HCT116 (cell line): ENCODE measurements at regions not wholly inside any gene's neighbourhood (a gene's known extent, or its start where the extent isn't known, plus 50 kb on each side); places are given as distances from the start of the nearest gene placed in this dataset.

ENCODE experiments used
- ATAC-seq: fragments of 200-7000 bp; cut with Tn5 transposase; 2 replicates; pipeline ENCODE4 v1.9.1; 2020; ENCODE audit warnings: mild to moderate bottlenecking, moderate library complexity
- BruUV-seq: library from RNA; stranded (reverse); fragments of 400-500 nt; replicated peaks from 2 replicates; lab custom pipeline; 2021; lab: Mats Ljungman, UMichigan
- CTCF ChIA-PET: fragments of 300-600 bp; sonication (Branson Sonifier 250); formaldehyde crosslinking; loops from one replicate; lab custom pipeline; 2021; ENCODE audit warnings: antibody characterized with exemption; lab: Charles Lee
- POLR2A ChIA-PET: fragments of 300-600, 350-600 bp; sonication (Branson Sonifier 250); formaldehyde crosslinking; loops from one replicate; lab custom pipeline; 2021; ENCODE audit warnings: antibody characterized with exemption; lab: Charles Lee
- RAD21 ChIA-PET, 2 experiments: fragments of 300-600 bp; sonication (Branson Sonifier 250); formaldehyde crosslinking; loops; one replicate each; lab custom pipeline; 2023; ENCODE audit warnings: low total read pairs in 2 of 2; ENCODE audit not compliant: uncharacterized antibody in 2 of 2, unreplicated experiment in 2 of 2, low non-redundant PET in 1 of 2; lab: Charles Lee
- DNase-seq: peaks from one replicate; pipeline ENCODE4 v3.0.0-alpha.2; 2010; ENCODE audit warnings: low read depth, low spot score
- H2AFZ ChIP-seq: fragments of 200-600 bp; shearing (Covaris generic), sonication (generic); 2 replicates; pipeline ENCODE4 v1.6.1; 2017; ENCODE audit warnings: low read depth, mixed run types, mixed read lengths, antibody characterized with exemption, low read length; ENCODE audit not compliant: poor library complexity, severe bottlenecking
- H3K27ac ChIP-seq: 2 replicates; pipeline ENCODE4 v1.5.1; 2012; ENCODE audit warnings: low read depth, low read length
- H3K27me3 ChIP-seq: fragments of 200-600 bp; sonication (generic); 2 replicates; pipeline ENCODE4 v1.6.1; 2016; ENCODE audit warnings: mixed run types, low read length, mixed read lengths; ENCODE audit not compliant: insufficient read depth
- H3K36me3 ChIP-seq, 2 experiments: fragments of 200-500 bp in 1 of 2; fragments of 200-600 bp in 1 of 2; sonication (Bioruptor generic) in 1 of 2; sonication (generic) in 1 of 2; 2 replicates each; pipeline versions ENCODE4 v1.5.1 to v1.6.1; 2014 to 2016; ENCODE audit warnings: low read length in 2 of 2, inconsistent platforms in 1 of 2, mixed read lengths in 1 of 2, mixed run types in 1 of 2; ENCODE audit not compliant: insufficient read depth in 2 of 2, control insufficient read depth in 1 of 2
- H3K4me1 ChIP-seq, 2 experiments: fragments of 200-600 bp in 1 of 2; sonication (generic) in 1 of 2; 2 replicates each; pipeline versions ENCODE4 v1.5.1 to v1.6.1; 2012 to 2017; ENCODE audit warnings: low read length in 2 of 2, inconsistent platforms in 1 of 2, mild to moderate bottlenecking in 1 of 2, mixed read lengths in 1 of 2, mixed run types in 1 of 2, moderate library complexity in 1 of 2; ENCODE audit not compliant: insufficient read depth in 2 of 2, control insufficient read depth in 1 of 2
- H3K4me2 ChIP-seq: fragments of 200-600 bp; sonication (generic); 2 replicates; pipeline ENCODE4 v1.6.1; 2017; ENCODE audit warnings: mixed run types, low read length, mixed read lengths
- H3K4me3 ChIP-seq, 2 experiments: fragments of 200-600 bp in 1 of 2; sonication (generic) in 1 of 2; replicated peaks in 1 of 2; 2 replicates each; pipeline ENCODE4 v1.5.1; 2011 to 2016; ENCODE audit warnings: low read length in 2 of 2, control low read depth in 1 of 2, low read depth in 1 of 2, mild to moderate bottlenecking in 1 of 2, mixed read lengths in 1 of 2, mixed run types in 1 of 2
- H3K79me2 ChIP-seq: fragments of 200-600 bp; sonication (generic); 2 replicates; pipeline ENCODE4 v1.6.1; 2017; ENCODE audit warnings: mild to moderate bottlenecking, mixed run types, low read length, moderate library complexity, mixed read lengths; ENCODE audit not compliant: insufficient read depth
- H3K9ac ChIP-seq: fragments of 200-600 bp; sonication (generic); 2 replicates; pipeline ENCODE4 v1.6.1; 2016; ENCODE audit warnings: low read length, mixed read lengths
- H3K9me2 ChIP-seq: fragments of 200-600 bp; sonication (generic), shearing (Covaris generic); 2 replicates; pipeline ENCODE4 v1.6.1; 2017; ENCODE audit warnings: mixed run types, mild to moderate bottlenecking, moderate library complexity; ENCODE audit not compliant: insufficient read depth
- H3K9me3 ChIP-seq, 2 experiments: fragments of 200-500 bp in 1 of 2; fragments of 200-600 bp in 1 of 2; sonication (Bioruptor generic) in 1 of 2; sonication (generic) in 1 of 2; 2 replicates each; pipeline ENCODE4 v1.6.1; 2014 to 2017; ENCODE audit warnings: low read length in 2 of 2, mixed read lengths in 2 of 2, inconsistent platforms in 1 of 2, low read depth in 1 of 2, mild to moderate bottlenecking in 1 of 2, mixed run types in 1 of 2, moderate library complexity in 1 of 2; ENCODE audit not compliant: control insufficient read depth in 1 of 2, insufficient read depth in 1 of 2
- H4K20me1 ChIP-seq: fragments of 200-600 bp; sonication (generic), shearing (Covaris generic); 2 replicates; pipeline ENCODE4 v1.6.1; 2017; ENCODE audit warnings: mixed run types, mild to moderate bottlenecking, moderate library complexity; ENCODE audit not compliant: insufficient read depth
- ATF3 ChIP-seq: IDR thresholded peaks from 2 replicates; pipeline ENCODE4 v1.6.1; 2012
- CTCF ChIP-seq, 3 experiments: fragments of 200-600 bp in 1 of 3; sonication (generic) in 1 of 3; IDR thresholded peaks in 2 of 3; conservative IDR thresholded peaks in 1 of 3; 2 replicates each; pipeline ENCODE4 v1.5.1; 2012 to 2017; ENCODE audit warnings: low read depth in 2 of 3, low read length in 2 of 3, antibody characterized with exemption in 1 of 3, borderline replicate concordance in 1 of 3, control low read depth in 1 of 3, mild to moderate bottlenecking in 1 of 3, mixed read lengths in 1 of 3, mixed run types in 1 of 3, moderate library complexity in 1 of 3; ENCODE audit not compliant: insufficient read depth in 1 of 3
- ELF1 ChIP-seq: IDR thresholded peaks from 2 replicates; pipeline ENCODE4 v1.6.1; 2012; ENCODE audit warnings: low read depth, borderline replicate concordance
- EZH2phosphoT487 ChIP-seq: fragments of 200-600 bp; IDR thresholded peaks from 2 replicates; pipeline ENCODE4 v1.6.1; 2018; ENCODE audit warnings: antibody characterized with exemption, borderline replicate concordance
- JUND ChIP-seq: IDR thresholded peaks from 2 replicates; pipeline ENCODE4 v1.6.1; 2012
- MAX ChIP-seq: IDR thresholded peaks from 2 replicates; pipeline ENCODE4 v1.6.1; 2012
- POLR2A ChIP-seq: IDR thresholded peaks from 2 replicates; pipeline ENCODE4 v1.7.0; 2011; ENCODE audit warnings: borderline replicate concordance; ENCODE audit not compliant: insufficient read depth, insufficient read length; ENCODE audit errors: extremely low read depth
- RAD21 ChIP-seq: IDR thresholded peaks from 2 replicates; pipeline ENCODE4 v1.6.1; 2012; ENCODE audit warnings: low read depth, mild to moderate bottlenecking
- REST ChIP-seq: IDR thresholded peaks from 2 replicates; pipeline ENCODE4 v1.6.1; 2012; ENCODE audit warnings: low read depth
- SIN3A ChIP-seq: IDR thresholded peaks from 2 replicates; pipeline ENCODE4 v1.6.1; 2012; ENCODE audit warnings: low read depth
- SP1 ChIP-seq: IDR thresholded peaks from 2 replicates; pipeline ENCODE4 v1.6.1; 2012; ENCODE audit warnings: low read depth
- SRF ChIP-seq: IDR thresholded peaks from 2 replicates; pipeline ENCODE4 v1.6.1; 2012; ENCODE audit warnings: low read depth
- YY1 ChIP-seq: IDR thresholded peaks from 2 replicates; pipeline ENCODE4 v1.6.1; 2011; ENCODE audit warnings: low read length, low read depth, moderate library complexity, mild to moderate bottlenecking; ENCODE audit not compliant: insufficient replicate concordance; ENCODE audit errors: extremely low read depth
- ZFX ChIP-seq: fragments of 450-650 bp; IDR thresholded peaks from 2 replicates; pipeline ENCODE4 v1.6.1; 2017
- ZNF274 ChIP-seq: fragments of 200-500 bp; sonication (Bioruptor generic); IDR thresholded peaks from 2 replicates; pipeline ENCODE4 v1.6.1; 2014; ENCODE audit warnings: mild to moderate bottlenecking, low read depth, low read length, inconsistent platforms
- intact Hi-C: fragments of 100-400 bp; cut with micrococcal nuclease; formaldehyde crosslinking; loops from 2 replicates; pipeline ENCODE4 v1.10.0; 2022

- Histone ChIP-seq H3K27ac (no peak overlapping the region), H3K4me1 (no peaks in the 10 kb centered on the region), H3K9me2 (no peaks in the 10 kb centered on the region), H3K4me3 (no peak overlapping the region), H3K4me2 (no peak overlapping the region), H3K9me3 (no peaks in the 10 kb centered on the region), H3K27me3 (no peaks in the 10 kb centered on the region), H3K36me3 (no peaks in the 10 kb centered on the region), H3K9ac (no peak overlapping the region), H3K79me2 (no peaks in the 10 kb centered on the region), H4K20me1 (no peaks in the 10 kb centered on the region), H2AFZ (no peak overlapping the region)
- no peak for DNase-seq
- ChIA-PET POLR2A (no interaction called here), CTCF (interaction anchor here (1.3 to 1.5 kb wide), 2 partner anchors 130 to 460 kb away, joined by 3 to 6 read pairs; no protein-coding TSS in a partner anchor), RAD21 (no interaction called here)
- no peak for TF ChIP-seq ATF3
- no peak for TF ChIP-seq POLR2A
- no peak for TF ChIP-seq REST
- TF ChIP-seq SIN3A, result no peak
- TF ChIP-seq CTCF (IDR thresholded peaks at IDR 0.05 in 2 of 3, conservative IDR thresholded peaks at IDR 0.05 in 1 of 3; ENCODE audit: borderline replicate concordance in 1 of 3, insufficient read depth in 1 of 3, low read depth in 2 of 3, low read length in 2 of 3), result no peak
- TF ChIP-seq MAX, result no peak
- no peak for TF ChIP-seq ZNF274
- no peak for TF ChIP-seq ELF1
- TF ChIP-seq ZFX, result no peak
- TF ChIP-seq YY1, result no peak
- no peak for TF ChIP-seq SP1
- TF ChIP-seq JUND, result no peak
- TF ChIP-seq RAD21, result no peak
- TF ChIP-seq EZH2phosphoT487, result no peak
- TF ChIP-seq SRF, result no peak
- BruUV-seq, result no TSS peak
- no peak for ATAC-seq
- intact Hi-C loops, result no loop called here
These were observed 182.0 kb downstream of the SH3BP4 start for GRCh38 chr2:235133837-235134236.
